GM23248 (cell line): ENCODE measurements at regions not wholly inside any gene's neighbourhood (a gene's known extent, or its start where the extent isn't known, plus 50 kb on each side); places are given as distances from the start of the nearest gene placed in this dataset.
"Not testable (repeated sequence)": the region's sequence is repeated elsewhere in the genome, so short reads cannot be mapped to it uniquely, and the experiment has no call there.

ENCODE experiments used
- DNase-seq: peaks from one replicate; pipeline ENCODE4 v3.0.0-alpha.2; 2015
- H2AFZ ChIP-seq: fragments of 200-600 bp; sonication (generic); 2 replicates; pipeline ENCODE4 v1.6.1; 2016; ENCODE audit warnings: antibody characterized with exemption
- H3F3A ChIP-seq: fragments of 200-600 bp; sonication (generic); 2 replicates; pipeline ENCODE4 v1.6.1; 2016; ENCODE audit warnings: mild to moderate bottlenecking, antibody characterized with exemption, mixed run types; ENCODE audit not compliant: insufficient read depth
- H3K27ac ChIP-seq: fragments of 200-600 bp; sonication (generic); 2 replicates; pipeline ENCODE4 v1.5.1; 2016; ENCODE audit warnings: mild to moderate bottlenecking
- H3K27me3 ChIP-seq: fragments of 200-600 bp; sonication (generic); replicated peaks from 2 replicates; pipeline ENCODE4 v1.6.1; 2016; ENCODE audit warnings: mild to moderate bottlenecking; ENCODE audit not compliant: insufficient read depth
- H3K36me3 ChIP-seq: fragments of 200-600 bp; sonication (generic); 2 replicates; pipeline ENCODE4 v1.6.1; 2016; ENCODE audit warnings: low read depth, mild to moderate bottlenecking
- H3K4me1 ChIP-seq: fragments of 200-600 bp; sonication (generic); 2 replicates; pipeline ENCODE4 v1.6.1; 2016; ENCODE audit warnings: mild to moderate bottlenecking; ENCODE audit not compliant: insufficient read depth
- H3K4me2 ChIP-seq: fragments of 200-600 bp; sonication (generic); one replicate; pipeline ENCODE4 v1.6.1; 2016; ENCODE audit warnings: mild to moderate bottlenecking; ENCODE audit not compliant: unreplicated experiment
- H3K4me3 ChIP-seq: fragments of 200-600 bp; sonication (generic); 2 replicates; pipeline ENCODE4 v1.5.1; 2016; ENCODE audit warnings: mild to moderate bottlenecking
- H3K79me2 ChIP-seq: fragments of 200-600 bp; sonication (generic); 2 replicates; pipeline ENCODE4 v1.6.1; 2016; ENCODE audit warnings: mild to moderate bottlenecking; ENCODE audit not compliant: insufficient read depth
- H3K9ac ChIP-seq: fragments of 200-600 bp; sonication (generic); 2 replicates; pipeline ENCODE4 v1.6.1; 2016; ENCODE audit warnings: mild to moderate bottlenecking
- H3K9me2 ChIP-seq: fragments of 200-600 bp; sonication (generic); 2 replicates; pipeline ENCODE4 v1.6.1; 2016; ENCODE audit warnings: mixed run types, mild to moderate bottlenecking, moderate library complexity; ENCODE audit not compliant: insufficient read depth
- H3K9me3 ChIP-seq: fragments of 200-600 bp; sonication (generic); one replicate; pipeline ENCODE4 v1.6.1; 2017; ENCODE audit warnings: low read depth
- H4K20me1 ChIP-seq: fragments of 200-600 bp; sonication (generic); 2 replicates; pipeline ENCODE4 v1.6.0; 2016; ENCODE audit not compliant: insufficient read depth
- EZH2 ChIP-seq: fragments of 200-600 bp; sonication (generic); IDR thresholded peaks from 2 replicates; pipeline ENCODE4 v1.6.1; 2018; ENCODE audit warnings: antibody characterized with exemption, mild to moderate bottlenecking; ENCODE audit not compliant: insufficient read depth, poor library complexity, severe bottlenecking
- EZH2phosphoT487 ChIP-seq: fragments of 200-600 bp; sonication (generic); IDR thresholded peaks from 2 replicates; pipeline ENCODE4 v1.6.1; 2018; ENCODE audit warnings: antibody characterized with exemption, moderate library complexity, mild to moderate bottlenecking, low read depth; ENCODE audit not compliant: insufficient read depth
- WGBS, 2 experiments: methylation state at CpG; one replicate each; pipeline ENCODE4 v1.1.6; 2015 to 2017; ENCODE audit warnings: low lambda C conversion rate in 2 of 2, low coverage in 1 of 2; ENCODE audit errors: missing lambda C conversion rate in 2 of 2; 5-methylcytosine and 5-hydroxymethylcytosine counted together
- in situ Hi-C: fragments of 300-500 bp; cut with MboI; formaldehyde crosslinking; loops from 2 replicates; pipeline ENCODE4 v1.15.0; 2020

DNA sequence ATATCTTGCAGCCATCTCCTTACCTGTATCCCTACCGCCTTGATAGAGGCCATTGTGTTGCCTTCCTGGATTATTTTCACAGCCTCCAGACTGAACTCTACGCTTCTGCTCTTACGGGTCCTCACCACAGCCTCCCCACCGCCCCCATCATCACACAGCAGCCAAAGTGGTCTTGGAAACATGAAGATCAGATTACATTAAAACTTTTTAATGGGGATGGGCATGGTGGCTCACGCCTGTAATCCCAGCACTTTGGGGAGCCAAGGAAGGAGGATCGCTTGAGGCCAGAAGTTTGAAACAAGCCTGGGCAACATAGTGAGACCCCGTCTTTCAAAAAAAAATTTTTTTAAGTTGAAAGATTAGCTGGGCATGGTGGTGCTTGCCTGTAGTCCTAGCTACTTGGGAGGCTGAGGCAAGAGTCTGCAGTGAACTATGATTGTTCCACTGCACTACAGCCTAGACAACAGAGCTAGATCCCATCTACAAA lies 150.5 kb downstream of the NPIPB5 start:
- Histone ChIP-seq H3K9ac (no peak overlapping the region), H3K4me2 (no peak overlapping the region), H3K79me2 (no peaks in the 10 kb centered on the region), H3K9me3 (no peaks in the 10 kb centered on the region), H3K27ac (no peak overlapping the region), H3K36me3 (no peaks in the 10 kb centered on the region), H3K4me1 (no peaks in the 10 kb centered on the region), H3K4me3 (no peak overlapping the region), H3K27me3 (peaks cover 42% of the 10 kb centered on the region), H3K9me2 (no peaks in the 10 kb centered on the region), H3F3A (no peaks in the 10 kb centered on the region), H2AFZ (no peak overlapping the region), H4K20me1 (no peaks in the 10 kb centered on the region)
- TF ChIP-seq EZH2phosphoT487: no peak
- no peak for DNase-seq
- in situ Hi-C loops: no loop called here
- 52 to 57% methylated on average over 7 of the region's 7 CpGs for WGBS, 2 experiments

DNA sequence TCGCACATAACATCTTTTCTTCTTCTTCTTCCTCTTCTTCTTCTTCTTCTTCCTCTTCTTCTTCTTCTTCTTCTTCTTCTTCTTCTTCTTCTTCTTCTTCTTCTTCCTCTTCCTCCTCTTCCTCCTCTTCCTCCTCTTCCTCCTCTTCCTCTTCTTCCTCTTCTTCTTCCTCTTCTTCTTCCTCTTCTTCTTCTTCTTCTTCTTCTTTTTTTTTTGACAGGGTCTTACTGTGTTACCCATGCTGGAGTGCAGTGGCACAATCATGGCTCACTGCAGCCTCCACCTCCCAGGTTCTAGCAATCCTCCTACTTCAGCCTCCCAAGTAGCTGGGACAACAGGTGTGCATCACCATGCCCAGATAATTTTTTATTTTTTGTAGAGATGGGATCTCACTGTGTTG lies 151.0 kb upstream of the HS3ST2 start:
- H4K20me1 ChIP-seq, H3F3A ChIP-seq, in situ Hi-C loops, H3K4me1 ChIP-seq, H3K9me3 ChIP-seq, H3K9ac ChIP-seq, H3K4me3 ChIP-seq, H2AFZ ChIP-seq, H3K36me3 ChIP-seq, H3K4me2 ChIP-seq, H3K27ac ChIP-seq, DNase-seq, H3K9me2 ChIP-seq, H3K79me2 ChIP-seq: not testable (repeated sequence)
- peaks cover 51% of the 10 kb centered on the region for H3K27me3 ChIP-seq
- 21 to 29% methylated on average over 1 of the region's 1 CpG for WGBS, 2 experiments

DNA sequence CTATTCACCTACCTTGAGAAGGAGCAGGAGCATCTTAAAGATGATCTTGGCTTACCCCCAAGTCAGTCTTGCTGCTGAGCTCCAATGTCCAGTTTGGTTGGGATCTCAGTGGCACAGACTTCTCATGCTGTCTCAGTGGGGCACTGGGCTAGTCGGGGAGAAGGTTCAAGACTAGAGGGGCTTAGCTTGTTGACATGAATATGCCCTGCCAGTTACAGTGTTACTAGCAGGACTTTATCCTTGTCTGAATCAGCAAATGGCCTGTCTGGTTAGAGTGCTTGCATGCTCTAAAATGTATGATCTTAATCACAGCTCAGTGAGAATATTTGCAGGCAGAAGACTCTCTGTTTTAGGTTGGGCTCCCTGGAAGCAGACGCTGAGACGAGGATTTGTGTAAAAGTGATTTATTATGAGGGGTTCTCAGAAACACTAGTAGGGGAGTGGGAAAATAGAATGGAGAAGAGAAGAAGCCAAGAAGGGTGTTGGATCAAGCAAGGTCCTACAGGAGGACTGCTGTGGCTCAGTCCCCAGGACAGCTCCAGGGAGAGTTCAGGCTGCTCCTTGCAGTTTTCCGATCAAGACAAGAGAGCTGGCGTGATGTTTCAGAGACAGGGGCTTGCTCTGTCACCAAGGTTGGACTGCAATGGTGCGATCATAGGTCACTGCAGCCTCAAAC lies 150.4 kb upstream of the HS3ST2 start:
- in situ Hi-C loops: no loop called here
- no peaks in the 10 kb centered on the region for H4K20me1 ChIP-seq
- no peaks in the 10 kb centered on the region for H3F3A ChIP-seq
- DNase-seq: no peak
- H3K36me3 ChIP-seq: no peaks in the 10 kb centered on the region
- H2AFZ ChIP-seq: no peak overlapping the region
- 42 to 49% methylated on average over 6 of the region's 6 CpGs for WGBS, 2 experiments
- H3K4me2 ChIP-seq: no peak overlapping the region
- no peak overlapping the region for H3K4me3 ChIP-seq
- H3K9me3 ChIP-seq: no peaks in the 10 kb centered on the region
- H3K9ac ChIP-seq: no peak overlapping the region
- H3K9me2 ChIP-seq: no peaks in the 10 kb centered on the region
- TF ChIP-seq EZH2: no peak
- TF ChIP-seq EZH2phosphoT487: no peak
- H3K27ac ChIP-seq: no peak overlapping the region
- no peaks in the 10 kb centered on the region for H3K4me1 ChIP-seq
- H3K27me3 ChIP-seq: peaks cover 57% of the 10 kb centered on the region
- no peaks in the 10 kb centered on the region for H3K79me2 ChIP-seq

DNA sequence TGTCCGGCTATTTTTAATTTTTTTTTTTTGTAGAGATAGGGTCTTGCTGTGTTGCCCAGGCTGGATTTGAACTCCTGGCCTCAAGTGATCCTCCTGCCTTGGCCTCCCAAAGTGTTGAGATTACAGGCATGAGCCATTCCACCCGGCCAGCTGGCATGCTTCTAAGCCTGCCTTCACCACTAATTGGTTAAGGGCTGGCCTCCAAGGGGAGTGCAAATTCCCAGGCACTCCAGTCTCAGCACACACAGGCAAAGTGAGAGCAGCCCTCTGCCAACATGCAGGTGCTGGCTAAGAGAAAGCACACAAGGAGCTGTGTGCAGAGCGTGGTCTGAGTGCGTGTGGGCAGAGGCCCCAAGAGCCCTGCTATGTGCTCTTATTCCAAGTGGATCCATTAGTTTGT lies 149.8 kb upstream of the HS3ST2 start:
- no peak for DNase-seq
- Histone ChIP-seq H3K9me3 (no peaks in the 10 kb centered on the region), H3F3A (no peaks in the 10 kb centered on the region), H3K36me3 (no peaks in the 10 kb centered on the region), H3K9ac (no peak overlapping the region), H3K4me3 (no peak overlapping the region), H3K4me1 (no peaks in the 10 kb centered on the region), H3K9me2 (no peaks in the 10 kb centered on the region), H4K20me1 (no peaks in the 10 kb centered on the region), H3K27ac (no peak overlapping the region), H2AFZ (no peak overlapping the region), H3K27me3 (peaks cover 59% of the 10 kb centered on the region), H3K4me2 (no peak overlapping the region), H3K79me2 (no peaks in the 10 kb centered on the region)
- in situ Hi-C loops: no loop called here
- TF ChIP-seq EZH2phosphoT487 (no peak), EZH2 (no peak)
- WGBS, 2 experiments: 51 to 57% methylated on average over 4 of the region's 4 CpGs

DNA sequence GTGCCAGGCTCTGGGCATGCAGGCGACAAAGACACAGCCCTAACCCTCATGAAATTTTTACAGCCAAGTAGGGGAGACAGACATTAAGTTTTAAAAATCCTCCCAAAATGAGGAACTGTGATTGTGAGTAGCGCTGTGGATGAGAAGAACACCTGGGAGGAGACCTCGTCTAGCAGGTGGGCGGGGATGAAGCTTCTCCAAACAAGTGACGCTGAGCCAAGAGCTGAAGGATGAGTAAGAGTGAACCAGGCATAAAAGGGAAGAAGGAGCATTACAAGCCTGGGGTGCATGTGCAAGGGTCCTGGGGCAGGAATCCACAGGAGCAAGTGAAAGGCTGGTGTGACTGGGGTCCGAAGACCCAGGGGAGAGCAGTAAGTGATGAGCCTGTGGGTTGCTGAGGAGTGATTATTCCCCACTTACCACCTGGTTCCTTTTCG lies 149.4 kb upstream of the HS3ST2 start:
- Histone ChIP-seq H3K27ac (no peak overlapping the region), H4K20me1 (no peaks in the 10 kb centered on the region), H3F3A (no peaks in the 10 kb centered on the region), H2AFZ (no peak overlapping the region), H3K9me2 (no peaks in the 10 kb centered on the region), H3K79me2 (no peaks in the 10 kb centered on the region), H3K4me1 (no peaks in the 10 kb centered on the region), H3K9ac (no peak overlapping the region), H3K4me3 (no peak overlapping the region), H3K27me3 (peaks cover 59% of the 10 kb centered on the region), H3K9me3 (no peaks in the 10 kb centered on the region), H3K4me2 (no peak overlapping the region), H3K36me3 (no peaks in the 10 kb centered on the region)
- in situ Hi-C loops: no loop called here
- DNase-seq: no peak
- TF ChIP-seq EZH2 (no peak), EZH2phosphoT487 (no peak)
- 22 to 26% methylated on average over 7 of the region's 7 CpGs for WGBS, 2 experiments
